GM23338 (cell line): ENCODE measurements at regions not wholly inside any gene's neighbourhood (a gene's known extent, or its start where the extent isn't known, plus 50 kb on each side); places are given as distances from the start of the nearest gene placed in this dataset.

Source experiments
- ATAC-seq: fragments of 200-7000 bp; cut with Tn5 transposase; 3 replicates; pipeline ENCODE4 v1.9.1; 2020
- DNase-seq: peaks from one replicate; pipeline ENCODE4 v3.0.0-alpha.2; 2015; ENCODE audit warnings: low spot score
- H2AFZ ChIP-seq: fragments of 200-600 bp; sonication (generic); 2 replicates; pipeline ENCODE4 v1.8.0; 2016; ENCODE audit warnings: antibody characterized with exemption, mild to moderate bottlenecking, moderate library complexity
- H3F3A ChIP-seq: fragments of 200-600 bp; sonication (generic); replicated peaks from 2 replicates; pipeline ENCODE4 v1.8.0; 2017; ENCODE audit warnings: antibody characterized with exemption, mixed run types, low read depth
- H3K27ac ChIP-seq: fragments of 200-600 bp; sonication (generic); 2 replicates; pipeline ENCODE4 v1.6.1; 2016; ENCODE audit warnings: low read depth
- H3K27me3 ChIP-seq: fragments of 200-600 bp; sonication (generic); 2 replicates; pipeline ENCODE4 v1.8.0; 2016; ENCODE audit warnings: mild to moderate bottlenecking, mixed run types, moderate library complexity; ENCODE audit not compliant: insufficient read depth
- H3K36me3 ChIP-seq: fragments of 200-600 bp; sonication (generic); 2 replicates; pipeline ENCODE4 v1.8.0; 2016; ENCODE audit warnings: mild to moderate bottlenecking; ENCODE audit not compliant: insufficient read depth
- H3K4me1 ChIP-seq: fragments of 200-600 bp; sonication (generic); 2 replicates; pipeline ENCODE4 v1.8.0; 2016; ENCODE audit warnings: mild to moderate bottlenecking, moderate library complexity; ENCODE audit not compliant: insufficient read depth
- H3K4me2 ChIP-seq: fragments of 200-600 bp; sonication (generic); 2 replicates; pipeline ENCODE4 v1.7.1; 2017; ENCODE audit warnings: mixed run types
- H3K4me3 ChIP-seq: fragments of 200-600 bp; sonication (generic); 2 replicates; pipeline ENCODE4 v1.6.1; 2016; ENCODE audit warnings: mixed run types
- H3K79me2 ChIP-seq: fragments of 200-600 bp; sonication (generic); replicated peaks from 2 replicates; pipeline ENCODE4 v1.8.0; 2017; ENCODE audit warnings: mild to moderate bottlenecking; ENCODE audit not compliant: insufficient read depth
- H3K9me2 ChIP-seq: fragments of 200-600 bp; sonication (generic); 2 replicates; pipeline ENCODE4 v1.8.0; 2017; ENCODE audit not compliant: insufficient read depth
- H4K20me1 ChIP-seq: fragments of 200-600 bp; sonication (generic); replicated peaks from 2 replicates; pipeline ENCODE4 v1.8.0; 2017; ENCODE audit warnings: mild to moderate bottlenecking; ENCODE audit not compliant: insufficient read depth
- H3K27ac Mint-ChIP-seq: 2 replicates; pipeline ENCODE4 v1.8.0; 2020; ENCODE audit warnings: inconsistent platforms, mild to moderate bottlenecking, moderate library complexity, mixed read lengths
- H3K27me3 Mint-ChIP-seq: 3 replicates; pipeline ENCODE4 v1.8.0; 2022; ENCODE audit warnings: low read depth, mild to moderate bottlenecking, moderate library complexity, mixed read lengths, inconsistent platforms; ENCODE audit not compliant: insufficient read depth, poor library complexity
- H3K36me3 Mint-ChIP-seq: 3 replicates; pipeline ENCODE4 v1.8.0; 2021; ENCODE audit warnings: low read depth, mild to moderate bottlenecking, inconsistent platforms, moderate library complexity, mixed read lengths
- H3K4me1 Mint-ChIP-seq: 3 replicates; pipeline ENCODE4 v1.8.0; 2020; ENCODE audit warnings: mild to moderate bottlenecking, inconsistent platforms, mixed read lengths
- H3K4me3 Mint-ChIP-seq: 3 replicates; pipeline ENCODE4 v1.8.0; 2021; ENCODE audit warnings: moderate library complexity, mild to moderate bottlenecking, inconsistent platforms, mixed read lengths
- H3K9me3 Mint-ChIP-seq: 3 replicates; pipeline ENCODE4 v1.8.0; 2020; ENCODE audit warnings: moderate library complexity, mild to moderate bottlenecking, inconsistent platforms, mixed read lengths
- CREB1 ChIP-seq: fragments of 250-450 bp; sonication (Bioruptor Pico); IDR thresholded peaks from 2 replicates; pipeline ENCODE4 v1.5.0; 2020; ENCODE audit warnings: low read depth, mild to moderate bottlenecking, moderate library complexity
- JUNB ChIP-seq: IDR thresholded peaks from one replicate; pipeline ENCODE4 v1.6.1; 2016; ENCODE audit warnings: antibody characterized with exemption; ENCODE audit not compliant: unreplicated experiment
- REST ChIP-seq: IDR thresholded peaks from one replicate; pipeline ENCODE4 v1.6.1; 2018; ENCODE audit warnings: antibody characterized with exemption; ENCODE audit not compliant: unreplicated experiment
- ZNF331 ChIP-seq: fragments of 250-450 bp; sonication (Bioruptor Pico); IDR thresholded peaks from 2 replicates; pipeline ENCODE4 v1.5.0; 2020; ENCODE audit warnings: low read depth, mild to moderate bottlenecking, moderate library complexity
- ZNF462 ChIP-seq: fragments of 250-450 bp; sonication (Bioruptor Pico); IDR thresholded peaks from 2 replicates; pipeline ENCODE4 v1.5.0; 2020; ENCODE audit warnings: mild to moderate bottlenecking, moderate library complexity
- TF ChIP-seq, protein P1 (sequence below): IDR thresholded peaks from 2 replicates; pipeline ENCODE4 v1.6.1; 2016; ENCODE audit warnings: antibody characterized with exemption
- TF ChIP-seq, protein P2 (sequence below), 2 experiments: fragments of 200-600 bp in 1 of 2; sonication (generic) in 1 of 2; conservative IDR thresholded peaks; 2 replicates each; pipeline versions ENCODE4 v1.5.1 to v1.6.1; 2016 to 2017; ENCODE audit warnings: antibody characterized with exemption in 2 of 2, low read depth in 2 of 2, mild to moderate bottlenecking in 2 of 2, moderate library complexity in 1 of 2

- TF ChIP-seq ZNF462 (CRISPR knock-in tag): no peak
Measured at GRCh38 chr4:151576627-151577026, 167.7 kb downstream of the FHIP1A start (continued).

- H3F3A ChIP-seq: no peaks in the 10 kb centered on the region
- no peak overlapping the region for H3K4me3 ChIP-seq
- H3K4me1 ChIP-seq: no peaks in the 10 kb centered on the region
- Mint-ChIP-seq H3K9me3 (no peaks in the 10 kb centered on the region), H3K27ac (no peak overlapping the region), H3K4me1 (no peaks in the 10 kb centered on the region; the same call in 1 of the 3 replicates), H3K36me3 (peaks cover 9% of the 10 kb centered on the region; the same call in 2 of the 3 replicates), H3K4me3 (no peak overlapping the region), H3K27me3 (no peaks in the 10 kb centered on the region)
- H3K27me3 ChIP-seq: no peaks in the 10 kb centered on the region
- no peak for DNase-seq
- H3K79me2 ChIP-seq: peaks cover 32% of the 10 kb centered on the region
- no peak overlapping the region for H3K4me2 ChIP-seq
- TF ChIP-seq CREB1: no peak
- ATAC-seq: no peak
- H3K36me3 ChIP-seq: 0 out of 2 replicates have a peak, but pooled peaks cover 5% of the 10 kb centered on the region
- peaks cover 2% of the 10 kb centered on the region; the same call in 1 of the 2 replicates for H3K9me2 ChIP-seq
- H3K27ac ChIP-seq: no peak overlapping the region
- H2AFZ ChIP-seq: no peak overlapping the region
- no peaks in the 10 kb centered on the region; the same call in 1 of the 2 replicates for H4K20me1 ChIP-seq
Measured at GRCh38 chr4:151581570-151581969, 172.6 kb downstream of the FHIP1A start.

GRCh38 chr4:151582098-151582497 lies 173.1 kb downstream of the FHIP1A start:
- Histone ChIP-seq H4K20me1 (no peaks in the 10 kb centered on the region; the same call in 1 of the 2 replicates), H3K4me3 (no peak overlapping the region), H3K27me3 (no peaks in the 10 kb centered on the region), H3K36me3 (0 out of 2 replicates have a peak, but pooled peaks cover 3% of the 10 kb centered on the region), H2AFZ (no peak overlapping the region), H3K27ac (no peak overlapping the region), H3K4me2 (no peak overlapping the region), H3K9me2 (peaks cover 2% of the 10 kb centered on the region; the same call in 1 of the 2 replicates), H3K79me2 (peaks cover 32% of the 10 kb centered on the region), H3F3A (no peaks in the 10 kb centered on the region), H3K4me1 (no peaks in the 10 kb centered on the region)
- Mint-ChIP-seq H3K9me3 (no peaks in the 10 kb centered on the region), H3K27me3 (no peaks in the 10 kb centered on the region), H3K27ac (no peak overlapping the region; the same call in 1 of the 2 replicates), H3K36me3 (peaks cover 9% of the 10 kb centered on the region; the same call in 2 of the 3 replicates), H3K4me3 (no peak overlapping the region), H3K4me1 (no peaks in the 10 kb centered on the region; the same call in 1 of the 3 replicates)
- ATAC-seq: no peak
- DNase-seq: no peak
- TF ChIP-seq, protein P1, sequence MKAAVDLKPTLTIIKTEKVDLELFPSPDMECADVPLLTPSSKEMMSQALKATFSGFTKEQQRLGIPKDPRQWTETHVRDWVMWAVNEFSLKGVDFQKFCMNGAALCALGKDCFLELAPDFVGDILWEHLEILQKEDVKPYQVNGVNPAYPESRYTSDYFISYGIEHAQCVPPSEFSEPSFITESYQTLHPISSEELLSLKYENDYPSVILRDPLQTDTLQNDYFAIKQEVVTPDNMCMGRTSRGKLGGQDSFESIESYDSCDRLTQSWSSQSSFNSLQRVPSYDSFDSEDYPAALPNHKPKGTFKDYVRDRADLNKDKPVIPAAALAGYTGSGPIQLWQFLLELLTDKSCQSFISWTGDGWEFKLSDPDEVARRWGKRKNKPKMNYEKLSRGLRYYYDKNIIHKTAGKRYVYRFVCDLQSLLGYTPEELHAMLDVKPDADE: no peak
- TF ChIP-seq JUNB (no peak), ZNF331 (no peak), REST (no peak)
- TF ChIP-seq, protein P2, sequence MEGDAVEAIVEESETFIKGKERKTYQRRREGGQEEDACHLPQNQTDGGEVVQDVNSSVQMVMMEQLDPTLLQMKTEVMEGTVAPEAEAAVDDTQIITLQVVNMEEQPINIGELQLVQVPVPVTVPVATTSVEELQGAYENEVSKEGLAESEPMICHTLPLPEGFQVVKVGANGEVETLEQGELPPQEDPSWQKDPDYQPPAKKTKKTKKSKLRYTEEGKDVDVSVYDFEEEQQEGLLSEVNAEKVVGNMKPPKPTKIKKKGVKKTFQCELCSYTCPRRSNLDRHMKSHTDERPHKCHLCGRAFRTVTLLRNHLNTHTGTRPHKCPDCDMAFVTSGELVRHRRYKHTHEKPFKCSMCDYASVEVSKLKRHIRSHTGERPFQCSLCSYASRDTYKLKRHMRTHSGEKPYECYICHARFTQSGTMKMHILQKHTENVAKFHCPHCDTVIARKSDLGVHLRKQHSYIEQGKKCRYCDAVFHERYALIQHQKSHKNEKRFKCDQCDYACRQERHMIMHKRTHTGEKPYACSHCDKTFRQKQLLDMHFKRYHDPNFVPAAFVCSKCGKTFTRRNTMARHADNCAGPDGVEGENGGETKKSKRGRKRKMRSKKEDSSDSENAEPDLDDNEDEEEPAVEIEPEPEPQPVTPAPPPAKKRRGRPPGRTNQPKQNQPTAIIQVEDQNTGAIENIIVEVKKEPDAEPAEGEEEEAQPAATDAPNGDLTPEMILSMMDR (conservative IDR thresholded peaks at IDR 0.05; ENCODE audit: low read depth in 2 of 2): no peak
